DMS53 treated with DMSO at 0.1 percent for 48 hours (cell line): ENCODE measurements at regions not wholly inside any gene's neighbourhood (a gene's known extent, or its start where the extent isn't known, plus 50 kb on each side); places are given as distances from the start of the nearest gene placed in this dataset.

Experiments
- DNase-seq: peaks from one replicate; lab custom pipeline; 2025; ENCODE audit not compliant: unreplicated experiment; lab: John Stamatoyannopoulos, UW

GRCh38 chr9:115169003-115169402 lies 51.0 kb upstream of the TNC start:
- no peak for DNase-seq

GRCh38 chr9:115170358-115171073 lies 52.6 kb upstream of the TNC start:
- no peak for DNase-seq

- DNase-seq = no peak
Observed at GRCh38 chr9:115171921-115172388, 54.0 kb upstream of the TNC start.

GRCh38 chr9:115182264-115182663 lies 64.3 kb upstream of the TNC start:
- no peak for DNase-seq

GRCh38 chr9:115183436-115183835 lies 65.5 kb upstream of the TNC start:
- DNase-seq = no peak

- no peak for DNase-seq
Observed at GRCh38 chr9:115189686-115190085, 71.7 kb upstream of the TNC start.

GRCh38 chr9:115191667-115192066 lies 73.7 kb upstream of the TNC start:
- no peak for DNase-seq

GRCh38 chr9:115192280-115192679 lies 74.3 kb upstream of the TNC start:
- DNase-seq = no peak

GRCh38 chr9:115192835-115193525 lies 75.0 kb upstream of the TNC start:
- DNase-seq = no peak

- DNase-seq = no peak
Observed at GRCh38 chr9:115193777-115194176, 75.8 kb upstream of the TNC start.

- no peak for DNase-seq
Observed at GRCh38 chr9:115194216-115194615, 76.3 kb upstream of the TNC start.

GRCh38 chr9:115195912-115196311 lies 78.0 kb upstream of the TNC start:
- no peak for DNase-seq

GRCh38 chr9:115196919-115197318 lies 79.0 kb upstream of the TNC start:
- no peak for DNase-seq

GRCh38 chr9:115198001-115198400 lies 80.0 kb upstream of the TNC start:
- no peak for DNase-seq

- DNase-seq = no peak
Observed at GRCh38 chr9:115200711-115201505, 83.0 kb upstream of the TNC start.

- no peak for DNase-seq
Observed at GRCh38 chr9:115202181-115202580, 84.2 kb upstream of the TNC start.

- no peak for DNase-seq
Observed at GRCh38 chr9:115202960-115203751, 85.2 kb upstream of the TNC start.

GRCh38 chr9:115204904-115205453 lies 87.0 kb upstream of the TNC start:
- DNase-seq = no peak

- DNase-seq = no peak
Observed at GRCh38 chr9:115207003-115207836, 89.3 kb upstream of the TNC start.

GRCh38 chr9:115208501-115208900 lies 90.5 kb upstream of the TNC start:
- DNase-seq = no peak
